Mesenchymal stem cell (in vitro differentiated cells and primary cell): ENCODE measurements at regions not wholly inside any gene's neighbourhood (a gene's known extent, or its start where the extent isn't known, plus 50 kb on each side); places are given as distances from the start of the nearest gene placed in this dataset.

Experiments used
- DNase-seq: peaks from one replicate; pipeline ENCODE4 v3.0.0-alpha.2; 2013
- H2AFZ ChIP-seq: one replicate; pipeline ENCODE4 v1.6.1; 2013; ENCODE audit warnings: low read depth, mild to moderate bottlenecking, control low read depth, inconsistent platforms, low read length, moderate library complexity
- H2AK5ac ChIP-seq: 2 replicates; pipeline ENCODE4 v1.6.1; 2013; ENCODE audit warnings: low read length, moderate library complexity, mild to moderate bottlenecking, inconsistent platforms; ENCODE audit not compliant: severe bottlenecking
- H2BK120ac ChIP-seq: one replicate; pipeline ENCODE4 v1.6.1; 2013; ENCODE audit warnings: low read depth, mild to moderate bottlenecking, inconsistent platforms, low read length, moderate library complexity
- H2BK12ac ChIP-seq, 2 experiments: one replicate each; pipeline ENCODE4 v1.6.1; 2013; ENCODE audit warnings: inconsistent platforms in 2 of 2, low read length in 2 of 2, mild to moderate bottlenecking in 2 of 2, moderate library complexity in 2 of 2, control low read depth in 1 of 2
- H2BK15ac ChIP-seq: one replicate; pipeline ENCODE4 v1.6.1; 2013; ENCODE audit warnings: mild to moderate bottlenecking, low read depth, inconsistent platforms; ENCODE audit not compliant: poor library complexity, severe bottlenecking
- H2BK5ac ChIP-seq: 2 replicates; pipeline ENCODE4 v1.6.1; 2013; ENCODE audit warnings: low read depth, mild to moderate bottlenecking, low read length, control low read depth, inconsistent platforms; ENCODE audit not compliant: poor library complexity, severe bottlenecking
- H3K14ac ChIP-seq, 2 experiments: one replicate each; pipeline ENCODE4 v1.6.1; 2013; ENCODE audit warnings: inconsistent platforms in 2 of 2, low read length in 2 of 2, control low read depth in 1 of 2, mild to moderate bottlenecking in 1 of 2, moderate library complexity in 1 of 2
- H3K18ac ChIP-seq, 2 experiments: one replicate each; pipeline ENCODE4 v1.6.1; 2013; ENCODE audit warnings: inconsistent platforms in 2 of 2, low read length in 2 of 2, control low read depth in 1 of 2, low read depth in 1 of 2, mild to moderate bottlenecking in 1 of 2
- H3K23ac ChIP-seq, 2 experiments: one replicate each; pipeline ENCODE4 v1.6.1; 2013; ENCODE audit warnings: inconsistent platforms in 2 of 2, low read length in 2 of 2, mild to moderate bottlenecking in 2 of 2, moderate library complexity in 2 of 2, control low read depth in 1 of 2
- H3K27ac ChIP-seq: 2 replicates; pipeline ENCODE4 v1.5.1; 2013; ENCODE audit warnings: mild to moderate bottlenecking, moderate library complexity, low read length, control low read depth, inconsistent platforms; ENCODE audit not compliant: poor library complexity, severe bottlenecking
- H3K27me3 ChIP-seq, 2 experiments: 2 replicates each; pipeline versions ENCODE4 v1.6.1 to v1.7.0; 2013; ENCODE audit warnings: low read length in 2 of 2, mild to moderate bottlenecking in 2 of 2, moderate library complexity in 2 of 2, control low read depth in 1 of 2, inconsistent platforms in 1 of 2; ENCODE audit not compliant: control insufficient read depth in 1 of 2, insufficient read depth in 1 of 2
- H3K36me3 ChIP-seq, 2 experiments: 2 replicates each; pipeline versions ENCODE4 v1.6.1 to v1.7.0; 2013; ENCODE audit warnings: low read length in 2 of 2, control low read depth in 1 of 2, inconsistent platforms in 1 of 2, low read depth in 1 of 2, mild to moderate bottlenecking in 1 of 2; ENCODE audit not compliant: insufficient read depth in 2 of 2, control insufficient read depth in 1 of 2
- H3K4ac ChIP-seq, 2 experiments: one replicate each; pipeline ENCODE4 v1.6.1; 2013; ENCODE audit warnings: inconsistent platforms in 2 of 2, low read length in 2 of 2, mild to moderate bottlenecking in 2 of 2, moderate library complexity in 2 of 2, control low read depth in 1 of 2, low read depth in 1 of 2
- H3K4me1 ChIP-seq: 2 replicates; pipeline ENCODE4 v1.6.1; 2013; ENCODE audit warnings: low read depth, low read length, control low read depth; ENCODE audit not compliant: control insufficient read depth, insufficient read depth
- H3K4me2 ChIP-seq: 2 replicates; pipeline ENCODE4 v1.6.1; 2013; ENCODE audit warnings: low read length, mild to moderate bottlenecking, inconsistent platforms; ENCODE audit not compliant: poor library complexity, severe bottlenecking
- H3K4me3 ChIP-seq, 2 experiments: 2 replicates each; pipeline versions ENCODE4 v1.5.1 to v1.7.0; 2013; ENCODE audit warnings: low read length in 2 of 2, mild to moderate bottlenecking in 2 of 2, control low read depth in 1 of 2, low read depth in 1 of 2; ENCODE audit not compliant: insufficient read depth in 1 of 2
- H3K79me1 ChIP-seq: replicated peaks from 2 replicates; pipeline ENCODE4 v1.6.1; 2013; ENCODE audit warnings: mild to moderate bottlenecking, control low read depth, low read length, inconsistent platforms; ENCODE audit not compliant: poor library complexity, severe bottlenecking
- H3K9ac ChIP-seq: 2 replicates; pipeline ENCODE4 v1.7.0; 2013; ENCODE audit warnings: mild to moderate bottlenecking, low read length, moderate library complexity
- H3K9me3 ChIP-seq: 2 replicates; pipeline ENCODE4 v1.7.0; 2013; ENCODE audit warnings: mild to moderate bottlenecking, low read length; ENCODE audit not compliant: control insufficient read depth
- H4K8ac ChIP-seq: one replicate; pipeline ENCODE4 v1.6.1; 2013; ENCODE audit warnings: inconsistent platforms, mild to moderate bottlenecking, low read length, moderate library complexity
- H4K91ac ChIP-seq: one replicate; pipeline ENCODE4 v1.6.1; 2013; ENCODE audit warnings: mild to moderate bottlenecking, low read length, inconsistent platforms
- WGBS: methylation state at CpG from one replicate; pipeline ENCODE4 v1.1.7; 2013; ENCODE audit warnings: mixed read lengths; 5-methylcytosine and 5-hydroxymethylcytosine counted together

- H2BK5ac ChIP-seq = no peak overlapping the region
- H4K91ac ChIP-seq = no peak overlapping the region
- H3K27me3 ChIP-seq = no peaks in the 10 kb centered on the region
- peak overlapping the region in 1 of 2 experiments; percentile 95 for H2BK12ac ChIP-seq
- H3K4me1 ChIP-seq = peaks cover 9% of the 10 kb centered on the region
- peak overlapping the region; percentile 91 for H3K9ac ChIP-seq
- WGBS = 90% methylated on average over 3 of the region's 3 CpGs
- H3K79me1 ChIP-seq = no peaks in the 10 kb centered on the region
- H3K18ac ChIP-seq = peak overlapping the region; percentile 50 to 65
- no peak overlapping the region for H3K27ac ChIP-seq
- H3K23ac ChIP-seq = no peak overlapping the region
- no peaks in the 10 kb centered on the region for H3K36me3 ChIP-seq
- H3K4me2 ChIP-seq = no peak overlapping the region
- peak; percentile 55 for DNase-seq
- peak overlapping the region; percentile 33 for H2BK15ac ChIP-seq
- H2AFZ ChIP-seq = no peak overlapping the region
- H4K8ac ChIP-seq = no peak overlapping the region
- H2AK5ac ChIP-seq = no peak overlapping the region
- peak overlapping the region in 1 of 2 experiments; percentile 8 for H3K4me3 ChIP-seq
- peak overlapping the region in 1 of 2 experiments; percentile 2 for H3K4ac ChIP-seq
- peaks cover under 1% of the 10 kb centered on the region for H3K9me3 ChIP-seq
- H2BK120ac ChIP-seq = no peak overlapping the region
- no peak overlapping the region for H3K14ac ChIP-seq
These were observed 239.1 kb upstream of the FGGY start for GRCh38 chr1:59057796-59058195.

- Histone ChIP-seq H3K9me3 (peaks cover 11% of the 10 kb centered on the region), H2BK15ac (no peak overlapping the region), H4K8ac (no peak overlapping the region), H3K9ac (peak overlapping the region; percentile 91), H3K27ac (no peak overlapping the region), H2BK12ac (peak overlapping the region in 1 of 2 experiments; percentile 59), H3K27me3 (no peaks in the 10 kb centered on the region), H3K23ac (no peak overlapping the region), H3K4me1 (peaks cover 11% of the 10 kb centered on the region), H3K36me3 (no peaks in the 10 kb centered on the region), H3K14ac (peak overlapping the region in 1 of 2 experiments; percentile 89), H2BK120ac (no peak overlapping the region), H2AFZ (no peak overlapping the region), H3K4ac (peak overlapping the region in 1 of 2 experiments; percentile 35), H3K4me3 (no peak overlapping the region), H3K4me2 (no peak overlapping the region), H4K91ac (no peak overlapping the region), H3K18ac (peak overlapping the region in 1 of 2 experiments; percentile 75), H2BK5ac (no peak overlapping the region), H3K79me1 (no peaks in the 10 kb centered on the region), H2AK5ac (peak overlapping the region; percentile 53)
- peak; percentile 21 for DNase-seq
- 87% methylated on average over 5 of the region's 5 CpGs for WGBS
These were observed 238.0 kb upstream of the FGGY start for GRCh38 chr1:59058665-59059439.

GRCh38 chr1:59061876-59062275 lies 235.0 kb upstream of the FGGY start:
- H4K8ac ChIP-seq = peak overlapping the region; percentile 1
- H3K9me3 ChIP-seq = peaks cover 13% of the 10 kb centered on the region
- H2BK15ac ChIP-seq = no peak overlapping the region
- H3K27ac ChIP-seq = peak overlapping the region; percentile 20
- DNase-seq = peak; percentile 92
- H3K23ac ChIP-seq = no peak overlapping the region
- H3K4me2 ChIP-seq = no peak overlapping the region
- no peak overlapping the region for H3K14ac ChIP-seq
- peak overlapping the region; percentile 97 for H3K9ac ChIP-seq
- H3K36me3 ChIP-seq = no peaks in the 10 kb centered on the region
- no peak overlapping the region for H2BK120ac ChIP-seq
- H3K4me1 ChIP-seq = peaks cover 18% of the 10 kb centered on the region
- no peaks in the 10 kb centered on the region for H3K27me3 ChIP-seq
- no peak overlapping the region for H2AFZ ChIP-seq
- peak overlapping the region in 1 of 2 experiments; percentile 47 for H2BK12ac ChIP-seq
- no peak overlapping the region for H2AK5ac ChIP-seq
- H3K4me3 ChIP-seq = peak overlapping the region in 1 of 2 experiments; percentile 76
- no peak overlapping the region for H3K4ac ChIP-seq
- no peak overlapping the region for H4K91ac ChIP-seq
- WGBS = 90% methylated on average over 2 of the region's 2 CpGs
- H2BK5ac ChIP-seq = no peak overlapping the region
- no peaks in the 10 kb centered on the region for H3K79me1 ChIP-seq
- H3K18ac ChIP-seq = peak overlapping the region in 1 of 2 experiments; percentile 26

- Histone ChIP-seq H3K4me1 (peaks cover 11% of the 10 kb centered on the region), H3K18ac (peak overlapping the region in 1 of 2 experiments; percentile 6), H3K9ac (peak overlapping the region; percentile 97), H3K23ac (no peak overlapping the region), H3K27me3 (no peaks in the 10 kb centered on the region), H2AFZ (no peak overlapping the region), H3K79me1 (no peaks in the 10 kb centered on the region), H3K4me3 (peak overlapping the region in 1 of 2 experiments; percentile 76), H3K4ac (no peak overlapping the region), H3K9me3 (peaks cover 13% of the 10 kb centered on the region), H2BK120ac (no peak overlapping the region), H2BK5ac (no peak overlapping the region), H2BK15ac (no peak overlapping the region), H2BK12ac (peak overlapping the region in 1 of 2 experiments; percentile 40), H3K4me2 (no peak overlapping the region), H3K36me3 (no peaks in the 10 kb centered on the region), H4K91ac (no peak overlapping the region), H2AK5ac (no peak overlapping the region), H4K8ac (no peak overlapping the region), H3K14ac (no peak overlapping the region), H3K27ac (no peak overlapping the region)
- peak; percentile 51 for DNase-seq
- 12% methylated on average over 3 of the region's 5 CpGs for WGBS
These were observed 234.2 kb upstream of the FGGY start for GRCh38 chr1:59062743-59063142.
